PC-3 (cell line): ENCODE measurements at regions not wholly inside any gene's neighbourhood (a gene's known extent, or its start where the extent isn't known, plus 50 kb on each side); places are given as distances from the start of the nearest gene placed in this dataset.

Experiments used
- ATAC-seq: fragments of 200-7000 bp; cut with Tn5 transposase; 2 replicates; pipeline ENCODE4 v1.9.1; 2020; ENCODE audit warnings: mild to moderate bottlenecking, moderate library complexity
- BruUV-seq: library from RNA; stranded (reverse); fragments of 400-500 nt; replicated peaks from 2 replicates; lab custom pipeline; 2021; lab: Mats Ljungman, UMichigan
- CTCF ChIA-PET: fragments of 300-600 bp; sonication (Branson Sonifier 250); formaldehyde crosslinking; loops from one replicate; lab custom pipeline; 2022; ENCODE audit warnings: antibody characterized with exemption; lab: Charles Lee
- POLR2A ChIA-PET: fragments of 300-600 bp; sonication (Branson Sonifier 250); formaldehyde crosslinking; loops from one replicate; lab custom pipeline; 2022; ENCODE audit warnings: antibody characterized with exemption; ENCODE audit not compliant: unreplicated experiment; lab: Charles Lee
- DNase-seq: peaks from one replicate; pipeline ENCODE4 v3.0.0-alpha.2; 2015
- H2AFZ ChIP-seq: fragments of 300-600 bp; sonication (generic); 2 replicates; pipeline ENCODE4 v1.6.0; 2016; ENCODE audit warnings: antibody characterized with exemption, low read length
- H3F3A ChIP-seq: fragments of 300-600 bp; sonication (generic); one replicate; pipeline ENCODE4 v1.6.0; 2017; ENCODE audit warnings: antibody characterized with exemption, low read length, control low read depth, mild to moderate bottlenecking; ENCODE audit not compliant: unreplicated experiment
- H3K27ac ChIP-seq: fragments of 300-600 bp; sonication (generic); 2 replicates; pipeline ENCODE4 v1.5.1; 2016; ENCODE audit warnings: mild to moderate bottlenecking, low read length
- H3K27me3 ChIP-seq: fragments of 300-600 bp; sonication (generic); 2 replicates; pipeline ENCODE4 v1.6.1; 2016; ENCODE audit warnings: low read length, mixed read lengths
- H3K36me3 ChIP-seq: fragments of 300-600 bp; sonication (generic); 2 replicates; pipeline ENCODE4 v1.6.1; 2016; ENCODE audit warnings: low read depth, mixed run types, low read length, mixed read lengths
- H3K4me1 ChIP-seq: fragments of 300-600 bp; sonication (generic); 2 replicates; pipeline ENCODE4 v1.5.1; 2016; ENCODE audit warnings: low read length; ENCODE audit not compliant: insufficient read depth
- H3K4me2 ChIP-seq: fragments of 300-600 bp; sonication (generic); 2 replicates; pipeline ENCODE4 v1.6.0; 2016; ENCODE audit warnings: low read length
- H3K4me3 ChIP-seq: fragments of 300-600 bp; sonication (generic); 2 replicates; pipeline ENCODE4 v1.5.1; 2016; ENCODE audit warnings: mild to moderate bottlenecking, low read length, mixed read lengths
- H3K79me2 ChIP-seq: fragments of 300-600 bp; sonication (generic); 2 replicates; pipeline ENCODE4 v1.6.1; 2017; ENCODE audit warnings: low read length, mixed read lengths
- H3K9ac ChIP-seq: fragments of 300-600 bp; sonication (generic); 2 replicates; pipeline ENCODE4 v1.6.0; 2016; ENCODE audit warnings: mild to moderate bottlenecking, low read length
- H3K9me2 ChIP-seq: fragments of 300-600 bp; sonication (generic); replicated peaks from 2 replicates; pipeline ENCODE4 v1.6.1; 2016; ENCODE audit warnings: mixed run types, low read length, mixed read lengths
- H3K9me3 ChIP-seq: fragments of 300-600 bp; sonication (generic); 2 replicates; pipeline ENCODE4 v1.6.1; 2016; ENCODE audit warnings: low read length, mixed read lengths
- H4K20me1 ChIP-seq: fragments of 300-600 bp; sonication (generic); 2 replicates; pipeline ENCODE4 v1.6.1; 2016; ENCODE audit warnings: low read length, mixed read lengths
- EZH2 ChIP-seq: fragments of 300-600 bp; sonication (generic); IDR thresholded peaks from one replicate; pipeline ENCODE4 v1.6.1; 2017; ENCODE audit warnings: antibody characterized with exemption, mild to moderate bottlenecking, low read length; ENCODE audit not compliant: unreplicated experiment
- EZH2phosphoT487 ChIP-seq: fragments of 300-600 bp; sonication (generic); IDR thresholded peaks from 2 replicates; pipeline ENCODE4 v1.6.1; 2018; ENCODE audit warnings: mild to moderate bottlenecking, antibody characterized with exemption, low read length, borderline replicate concordance
- intact Hi-C: fragments of 100-400 bp; cut with micrococcal nuclease; formaldehyde crosslinking; loops from 2 replicates; pipeline ENCODE4 v1.9.0; 2023
- TF ChIP-seq, protein P1 (sequence below): fragments of 300-600 bp; sonication (generic); conservative IDR thresholded peaks from 2 replicates; pipeline ENCODE4 v1.5.1; 2017; ENCODE audit warnings: antibody characterized with exemption, low read depth, mild to moderate bottlenecking, low read length

DNA sequence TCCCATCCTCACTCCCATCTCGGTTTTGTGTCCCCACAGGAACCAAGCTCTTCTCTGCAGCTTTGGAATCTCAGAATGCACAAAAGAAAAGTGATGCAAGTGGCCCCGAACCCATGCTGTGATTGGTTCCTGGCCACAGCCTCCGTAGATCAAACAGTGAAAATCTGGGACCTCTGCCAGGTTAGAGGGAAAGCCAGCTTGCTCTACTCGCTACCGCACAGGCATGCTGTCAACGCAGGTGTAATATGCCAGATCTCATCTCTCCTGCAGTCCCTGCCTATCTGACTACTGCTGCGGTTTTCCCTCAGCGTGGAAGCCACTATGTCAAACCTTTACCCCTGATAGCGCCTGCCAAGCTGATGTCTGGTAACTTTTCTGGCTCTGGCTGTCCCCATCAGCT lies 200.5 kb upstream of the LRRC4C start:
- H3K4me2 ChIP-seq: peak overlapping the region; percentile 45
- TF ChIP-seq EZH2 (no peak), EZH2phosphoT487 (no peak)
- TF ChIP-seq, protein P1, sequence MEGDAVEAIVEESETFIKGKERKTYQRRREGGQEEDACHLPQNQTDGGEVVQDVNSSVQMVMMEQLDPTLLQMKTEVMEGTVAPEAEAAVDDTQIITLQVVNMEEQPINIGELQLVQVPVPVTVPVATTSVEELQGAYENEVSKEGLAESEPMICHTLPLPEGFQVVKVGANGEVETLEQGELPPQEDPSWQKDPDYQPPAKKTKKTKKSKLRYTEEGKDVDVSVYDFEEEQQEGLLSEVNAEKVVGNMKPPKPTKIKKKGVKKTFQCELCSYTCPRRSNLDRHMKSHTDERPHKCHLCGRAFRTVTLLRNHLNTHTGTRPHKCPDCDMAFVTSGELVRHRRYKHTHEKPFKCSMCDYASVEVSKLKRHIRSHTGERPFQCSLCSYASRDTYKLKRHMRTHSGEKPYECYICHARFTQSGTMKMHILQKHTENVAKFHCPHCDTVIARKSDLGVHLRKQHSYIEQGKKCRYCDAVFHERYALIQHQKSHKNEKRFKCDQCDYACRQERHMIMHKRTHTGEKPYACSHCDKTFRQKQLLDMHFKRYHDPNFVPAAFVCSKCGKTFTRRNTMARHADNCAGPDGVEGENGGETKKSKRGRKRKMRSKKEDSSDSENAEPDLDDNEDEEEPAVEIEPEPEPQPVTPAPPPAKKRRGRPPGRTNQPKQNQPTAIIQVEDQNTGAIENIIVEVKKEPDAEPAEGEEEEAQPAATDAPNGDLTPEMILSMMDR: no peak
- ChIA-PET CTCF (no interaction called here), POLR2A (no interaction called here)
- ATAC-seq: no peak
- H3K27ac ChIP-seq: no peak overlapping the region
- H3K4me3 ChIP-seq: peak overlapping the region; percentile 24; the same call in 1 of the 2 replicates
- intact Hi-C loops: no loop called here
- H3K9me2 ChIP-seq: no peaks in the 10 kb centered on the region
- no peak overlapping the region for H3K9ac ChIP-seq
- no peaks in the 10 kb centered on the region for H3K27me3 ChIP-seq
- no peaks in the 10 kb centered on the region for H3F3A ChIP-seq
- no peaks in the 10 kb centered on the region for H4K20me1 ChIP-seq
- no peaks in the 10 kb centered on the region for H3K4me1 ChIP-seq
- BruUV-seq: no TSS peak
- no peaks in the 10 kb centered on the region for H3K79me2 ChIP-seq
- 0 out of 2 replicates have a peak overlapping the region, but pooled peaks have one; percentile 3 for H2AFZ ChIP-seq
- H3K9me3 ChIP-seq: no peaks in the 10 kb centered on the region
- H3K36me3 ChIP-seq: no peaks in the 10 kb centered on the region
- DNase-seq: peak; percentile 59

DNA sequence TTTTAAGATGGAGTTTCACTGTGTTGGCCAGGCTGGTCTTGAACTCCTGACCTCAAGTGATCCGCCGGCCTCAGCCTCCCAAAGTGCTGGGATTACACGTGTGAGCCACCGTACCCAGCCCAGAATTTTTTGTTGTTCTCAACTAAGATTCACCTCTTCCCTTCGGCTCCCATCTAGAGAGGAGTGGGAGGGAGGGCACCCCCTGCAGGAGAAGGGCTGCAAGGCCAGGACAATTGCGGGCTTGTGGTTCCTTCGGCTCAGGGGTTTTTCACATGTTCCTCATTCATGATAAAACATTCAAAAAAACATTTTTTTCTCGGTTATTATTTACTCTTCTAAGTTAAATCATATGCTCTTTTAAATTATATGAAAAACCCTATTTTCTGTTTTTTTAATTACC lies 201.1 kb upstream of the LRRC4C start:
- Histone ChIP-seq H2AFZ (no peak overlapping the region), H3K9ac (no peak overlapping the region), H3K36me3 (no peaks in the 10 kb centered on the region), H3K4me1 (no peaks in the 10 kb centered on the region), H3K9me3 (no peaks in the 10 kb centered on the region), H4K20me1 (no peaks in the 10 kb centered on the region), H3K27ac (no peak overlapping the region), H3K9me2 (no peaks in the 10 kb centered on the region), H3F3A (no peaks in the 10 kb centered on the region), H3K4me2 (peak overlapping the region; percentile 45; the same call in 1 of the 2 replicates), H3K27me3 (no peaks in the 10 kb centered on the region), H3K79me2 (no peaks in the 10 kb centered on the region), H3K4me3 (peak overlapping the region; percentile 24; the same call in 1 of the 2 replicates)
- no TSS peak for BruUV-seq
- intact Hi-C loops: no loop called here
- POLR2A ChIA-PET: no interaction called here
- ATAC-seq (no peak), DNase-seq (peak; percentile 19)
- CTCF ChIA-PET: interaction anchor here (0.6 kb wide), 1 partner anchor 58 kb away, joined by 5 read pairs; no protein-coding TSS in a partner anchor
- TF ChIP-seq, protein P1: peak; percentile 46; the same call in 1 of the 2 replicates
- TF ChIP-seq EZH2 (no peak), EZH2phosphoT487 (no peak)

DNA sequence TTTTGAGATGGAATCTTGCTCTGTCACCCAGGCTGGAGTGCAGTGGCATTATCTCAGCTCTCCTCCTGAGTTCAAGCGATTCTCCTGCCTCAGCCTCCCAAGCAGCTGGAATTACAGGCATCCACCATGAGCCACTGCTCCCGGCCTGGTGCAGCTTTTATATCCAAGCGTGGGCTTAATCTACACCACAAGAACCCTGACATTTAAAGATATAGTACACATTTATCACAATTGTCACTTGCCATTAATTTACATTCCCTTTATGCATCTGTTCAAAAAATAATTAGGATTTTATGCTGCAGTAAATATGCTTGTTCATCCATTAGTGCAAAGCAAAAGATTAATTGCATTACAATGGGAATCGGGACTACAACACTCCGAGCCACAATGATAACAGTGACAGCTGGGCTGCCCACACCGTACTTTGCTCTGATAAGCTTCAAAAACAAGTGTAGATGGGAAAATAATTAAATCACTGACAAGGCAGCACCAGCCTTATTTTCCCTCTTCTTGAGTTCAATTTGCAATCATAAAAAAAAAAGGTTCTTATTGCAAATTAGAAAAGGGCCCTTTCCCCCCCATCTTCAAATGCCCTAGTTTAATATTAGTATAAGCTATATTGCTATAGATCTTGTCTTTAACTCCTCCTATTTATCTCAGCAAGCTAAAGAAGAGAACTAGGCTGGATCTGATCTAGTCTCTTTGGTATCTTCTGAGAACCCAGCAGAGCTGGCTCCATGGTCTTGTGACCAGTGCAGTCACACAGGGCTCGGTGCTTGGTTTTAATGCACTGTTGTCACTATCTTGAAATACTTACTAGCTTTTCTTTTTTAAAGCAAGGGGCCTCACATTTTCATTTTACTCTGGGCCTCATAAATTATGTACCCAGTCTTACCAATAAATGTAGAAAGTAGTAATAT lies 206.2 kb upstream of the LRRC4C start:
- Histone ChIP-seq H3F3A (no peaks in the 10 kb centered on the region), H3K27me3 (no peaks in the 10 kb centered on the region), H3K27ac (no peak overlapping the region), H3K9me3 (no peaks in the 10 kb centered on the region), H3K9me2 (no peaks in the 10 kb centered on the region), H3K36me3 (no peaks in the 10 kb centered on the region), H3K4me1 (no peaks in the 10 kb centered on the region), H4K20me1 (no peaks in the 10 kb centered on the region), H3K4me2 (no peak overlapping the region), H3K9ac (no peak overlapping the region), H3K79me2 (no peaks in the 10 kb centered on the region), H3K4me3 (no peak overlapping the region), H2AFZ (no peak overlapping the region)
- ChIA-PET CTCF (no interaction called here), POLR2A (no interaction called here)
- ATAC-seq (no peak), DNase-seq (no peak)
- intact Hi-C loops: no loop called here
- TF ChIP-seq, protein P1: no peak
- TF ChIP-seq EZH2 (no peak), EZH2phosphoT487 (no peak)
- no TSS peak for BruUV-seq
